HG02610 (cell line): ENCODE measurements at regions not wholly inside any gene's neighbourhood (a gene's known extent, or its start where the extent isn't known, plus 50 kb on each side); places are given as distances from the start of the nearest gene placed in this dataset.

Experiments used
- ATAC-seq: cut with Tn5 transposase; IDR thresholded peaks from one replicate; pipeline ENCODE4 v1.9.1; 2021; ENCODE audit warnings: mild to moderate bottlenecking, moderate library complexity; ENCODE audit not compliant: unreplicated experiment

DNA sequence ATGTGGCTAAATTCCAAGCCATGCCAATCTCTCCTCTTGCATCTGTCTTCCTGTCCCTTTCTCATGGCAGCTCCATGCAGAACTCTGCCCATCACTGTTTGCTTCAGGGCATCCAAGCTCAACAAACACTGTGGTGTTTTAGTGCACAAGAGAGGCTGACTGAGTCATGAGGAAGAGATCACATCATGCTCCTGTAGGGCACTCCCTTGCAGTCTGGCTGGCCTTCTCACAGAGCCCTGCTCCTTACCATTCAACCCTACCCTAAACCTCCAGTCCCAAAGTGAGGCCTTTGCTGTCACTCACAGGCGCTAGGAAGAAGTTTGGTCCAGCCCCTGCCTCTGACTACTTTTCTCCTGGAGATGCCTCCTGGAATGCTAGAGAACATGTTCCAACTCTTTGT is 194.0 kb downstream of the LRATD1 start:
- no peak for ATAC-seq

DNA sequence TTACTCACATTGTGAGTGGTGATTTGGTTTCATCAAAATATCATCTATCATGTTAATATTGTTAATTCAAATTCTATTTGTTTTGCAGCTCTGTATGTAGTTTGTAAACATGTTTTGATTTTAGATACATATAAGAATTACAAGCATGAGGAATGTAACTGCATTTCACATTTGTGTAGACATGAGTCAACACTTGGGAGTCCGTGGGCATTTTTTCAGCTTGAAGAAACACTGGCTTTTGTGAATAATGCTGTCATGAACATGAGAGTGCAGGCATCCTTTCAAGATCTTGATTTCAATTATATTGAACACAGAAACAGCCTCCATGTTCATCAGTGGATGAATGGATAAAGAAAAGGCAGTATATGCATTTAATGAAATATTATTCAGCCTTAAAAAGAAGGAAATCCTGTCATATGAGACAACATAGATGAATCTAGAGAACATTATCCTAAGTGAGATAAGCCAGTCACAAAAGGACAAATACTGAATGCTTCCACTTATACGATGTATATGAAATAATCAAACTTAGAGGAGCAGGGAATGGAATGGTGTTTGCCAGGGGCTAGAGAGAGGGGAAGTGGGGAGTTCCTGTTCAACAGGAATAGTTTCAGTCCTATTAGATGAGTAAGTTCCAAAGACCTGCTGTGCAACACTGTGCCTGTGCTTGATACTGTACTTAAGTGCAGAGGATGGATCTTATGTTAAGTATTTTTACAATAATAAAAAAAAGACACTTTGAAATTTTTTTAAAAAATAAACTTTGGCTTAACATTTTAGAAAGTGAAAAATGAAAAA is 194.9 kb downstream of the LRATD1 start:
- ATAC-seq: no peak

DNA sequence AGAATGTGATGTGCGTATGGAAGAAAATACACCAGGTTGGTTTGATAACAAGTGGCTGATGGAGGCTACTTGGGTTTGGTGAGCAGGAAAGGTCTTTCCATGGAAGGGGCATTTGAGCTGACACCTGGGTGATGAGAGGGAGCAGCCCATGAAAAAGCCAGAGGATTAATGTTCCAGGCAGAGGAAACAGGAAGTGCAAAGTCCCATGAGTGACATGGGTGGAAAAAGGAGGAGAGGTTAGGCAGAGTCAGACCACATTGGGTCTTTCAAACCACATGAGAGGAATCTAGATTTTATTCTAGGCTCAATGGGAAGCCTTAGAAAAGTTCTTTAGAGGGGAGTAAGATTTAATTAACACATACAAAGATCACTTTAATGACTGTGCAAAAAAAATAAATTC is 195.7 kb downstream of the LRATD1 start:
- ATAC-seq: no peak

DNA sequence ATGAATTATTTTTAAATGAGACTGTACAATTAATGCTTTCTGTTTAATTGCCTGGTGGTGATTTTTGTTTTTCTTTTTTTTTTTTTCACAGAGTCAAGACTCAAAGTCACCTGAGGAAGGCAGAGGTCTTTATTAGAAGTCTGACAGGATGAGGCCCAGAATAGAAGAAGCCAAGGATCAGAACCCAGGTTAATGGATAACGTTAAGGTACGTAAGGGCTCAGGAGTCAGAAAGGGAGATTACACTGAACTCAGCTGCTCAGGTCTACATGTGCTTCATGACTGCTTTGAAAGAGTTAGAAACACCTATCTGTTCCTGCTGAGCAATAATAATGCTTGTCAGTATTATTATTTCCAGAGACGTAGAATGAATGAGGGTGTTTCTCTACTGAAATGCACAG is 196.5 kb downstream of the LRATD1 start:
- no peak for ATAC-seq

DNA sequence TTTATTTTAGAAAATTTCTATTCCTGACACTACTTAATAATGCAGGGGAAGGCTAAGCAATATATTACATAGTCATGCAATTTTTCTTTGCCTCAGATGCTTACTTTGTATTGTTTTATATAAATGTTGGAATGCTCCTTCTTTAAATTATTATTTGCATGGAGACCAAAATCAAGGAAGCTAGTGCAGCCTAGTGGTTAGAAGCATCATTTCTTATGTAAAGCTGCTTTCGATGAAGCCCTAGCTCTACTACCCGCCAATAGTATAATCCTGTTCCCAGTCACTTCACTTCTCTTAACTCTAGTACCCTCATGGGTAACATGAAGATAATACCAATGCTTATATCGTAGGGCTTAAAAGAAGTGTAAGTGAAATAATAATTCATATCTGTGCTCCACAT is 198.9 kb downstream of the LRATD1 start:
- no peak for ATAC-seq

DNA sequence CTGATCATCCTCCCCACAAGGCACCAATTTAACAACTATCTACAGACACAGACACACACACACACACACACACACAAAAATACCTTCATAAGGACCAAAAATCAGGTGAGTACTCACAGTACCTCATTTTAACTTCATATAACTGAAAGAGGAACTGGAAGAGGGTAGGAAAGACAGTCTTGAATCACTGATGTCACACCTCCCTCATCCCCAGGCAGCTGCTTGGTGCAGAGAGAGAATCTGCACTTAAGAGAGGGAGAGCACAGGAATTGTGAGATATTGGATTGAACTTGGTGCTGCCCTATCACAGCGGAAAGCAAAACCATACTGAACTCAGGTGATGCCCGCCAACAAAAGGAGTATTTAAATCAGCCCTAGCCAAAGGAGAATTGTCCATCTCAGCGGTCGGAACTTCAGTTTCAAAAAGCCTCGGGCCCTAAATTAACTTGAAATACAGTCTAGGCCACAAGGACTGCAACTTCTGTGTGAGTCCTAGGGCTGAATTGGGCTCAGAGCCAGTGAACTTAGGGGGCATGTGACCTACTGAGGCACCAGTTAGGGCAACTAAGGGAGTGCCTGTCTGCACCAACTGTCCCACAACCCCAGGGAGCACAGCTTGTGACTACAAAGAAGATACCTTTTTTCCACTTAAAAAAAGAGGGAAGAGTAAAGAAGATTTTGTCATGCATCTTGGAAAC is 211.1 kb downstream of the LRATD1 start:
- ATAC-seq: no peak

DNA sequence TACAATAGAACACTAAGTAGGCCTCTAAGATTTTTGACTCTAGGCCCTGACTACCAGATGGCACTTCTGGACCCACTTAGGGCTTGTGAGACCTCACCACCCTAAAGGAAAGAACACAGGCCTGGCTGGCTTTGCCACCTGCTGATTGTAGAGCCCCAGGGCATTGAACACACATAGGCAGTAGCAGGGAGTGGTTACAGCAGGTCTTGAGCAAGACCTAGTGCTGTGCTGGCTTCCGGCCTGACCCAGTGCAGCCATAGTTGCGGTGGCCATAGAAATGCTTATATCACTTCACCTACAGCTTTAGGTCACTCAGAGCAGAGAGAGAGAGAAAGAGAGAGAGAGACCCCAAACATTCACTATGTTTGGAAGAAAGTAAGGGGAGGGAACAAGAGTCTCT is 223.2 kb downstream of the LRATD1 start:
- no peak for ATAC-seq

DNA sequence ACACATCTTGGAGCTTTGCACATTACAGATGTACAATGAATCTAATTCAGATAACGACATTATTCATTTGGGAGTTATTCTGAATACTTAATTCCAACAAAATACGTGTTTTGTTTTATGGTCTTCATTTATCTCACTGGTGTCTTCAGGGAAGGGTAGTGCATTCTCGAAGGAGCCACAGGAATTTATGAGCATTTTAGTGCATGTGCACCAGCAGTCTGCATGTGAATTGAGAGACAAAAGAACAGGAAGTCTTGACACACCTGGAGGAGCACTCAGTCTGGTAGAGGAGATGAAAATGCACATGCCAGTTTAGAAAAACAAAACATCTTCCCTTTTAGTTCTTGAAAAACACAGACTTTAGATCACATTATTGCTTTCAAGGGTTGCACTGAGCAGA is 228.7 kb downstream of the LRATD1 start:
- no peak for ATAC-seq

DNA sequence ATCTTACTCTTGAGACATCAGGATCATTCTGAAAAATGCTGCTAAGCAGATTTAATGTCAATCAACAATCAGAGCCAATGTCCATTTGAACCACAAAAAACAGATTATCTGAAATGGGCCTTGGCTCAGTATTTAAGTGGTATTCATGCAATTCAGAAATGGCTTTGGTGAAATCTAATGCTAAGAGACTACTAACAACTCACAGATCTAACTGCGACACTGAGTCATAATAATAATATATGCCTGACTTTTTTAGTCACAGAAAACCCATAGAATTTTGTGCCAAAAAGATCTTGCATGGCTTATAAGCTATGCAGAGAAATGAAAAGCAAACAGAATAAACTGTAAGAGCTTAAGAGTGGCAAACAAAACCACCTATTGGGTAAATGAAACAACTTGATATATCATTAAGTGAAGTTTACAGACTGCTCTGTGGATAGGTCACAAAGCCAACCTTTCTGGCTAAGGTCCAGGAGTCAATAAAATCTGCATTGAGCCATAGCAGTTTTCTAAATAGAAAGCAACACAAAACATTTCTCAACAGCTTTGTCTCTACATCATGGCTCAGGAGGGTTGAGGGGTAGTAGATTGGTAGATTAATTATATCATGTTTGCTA is 234.3 kb downstream of the LRATD1 start:
- ATAC-seq: no peak

DNA sequence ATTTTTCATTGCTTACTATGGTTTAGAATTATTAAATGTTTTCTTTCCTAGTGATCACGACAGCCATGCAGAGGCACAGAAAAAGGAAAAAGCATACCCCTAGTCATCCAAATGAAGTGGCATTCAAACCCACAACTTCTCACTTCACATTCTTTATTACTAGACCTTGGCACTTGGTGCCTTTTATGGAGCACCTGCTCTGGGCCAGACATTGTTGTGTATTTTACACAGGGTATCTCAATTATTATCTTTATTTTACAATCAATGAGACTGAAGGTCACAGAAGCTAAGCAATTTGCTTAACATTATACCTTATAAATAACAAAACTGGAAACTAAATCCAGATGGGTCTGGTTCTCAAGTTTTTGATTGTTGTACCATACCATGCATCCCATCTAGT is 235.3 kb downstream of the LRATD1 start:
- no peak for ATAC-seq

DNA sequence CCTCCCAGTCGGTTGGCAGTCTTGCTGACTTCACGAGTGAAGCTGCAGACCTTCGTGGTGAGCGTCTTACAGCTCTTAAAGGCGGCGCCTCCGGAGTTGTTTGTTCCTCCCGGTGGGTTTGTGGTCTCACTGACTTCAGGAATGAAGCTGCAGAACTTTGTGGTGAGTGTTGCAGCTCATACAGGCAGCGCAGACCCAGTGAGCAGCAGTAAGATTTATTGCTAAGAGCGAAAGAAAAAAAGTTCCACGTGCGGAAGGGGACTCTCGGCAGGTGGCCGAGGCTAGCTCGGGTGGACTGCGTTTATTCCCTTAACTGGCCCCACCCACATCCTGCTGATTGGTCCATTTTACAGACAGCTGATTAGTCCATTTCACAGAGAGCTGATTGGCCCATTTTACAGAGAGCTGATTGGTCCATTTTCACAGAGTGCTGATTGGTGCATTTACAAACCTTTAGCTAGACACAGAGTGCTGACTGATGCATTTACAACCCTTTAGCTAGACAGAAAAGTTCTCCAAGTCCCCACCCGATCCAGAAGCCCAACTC is 240.3 kb downstream of the LRATD1 start:
- no peak for ATAC-seq

DNA sequence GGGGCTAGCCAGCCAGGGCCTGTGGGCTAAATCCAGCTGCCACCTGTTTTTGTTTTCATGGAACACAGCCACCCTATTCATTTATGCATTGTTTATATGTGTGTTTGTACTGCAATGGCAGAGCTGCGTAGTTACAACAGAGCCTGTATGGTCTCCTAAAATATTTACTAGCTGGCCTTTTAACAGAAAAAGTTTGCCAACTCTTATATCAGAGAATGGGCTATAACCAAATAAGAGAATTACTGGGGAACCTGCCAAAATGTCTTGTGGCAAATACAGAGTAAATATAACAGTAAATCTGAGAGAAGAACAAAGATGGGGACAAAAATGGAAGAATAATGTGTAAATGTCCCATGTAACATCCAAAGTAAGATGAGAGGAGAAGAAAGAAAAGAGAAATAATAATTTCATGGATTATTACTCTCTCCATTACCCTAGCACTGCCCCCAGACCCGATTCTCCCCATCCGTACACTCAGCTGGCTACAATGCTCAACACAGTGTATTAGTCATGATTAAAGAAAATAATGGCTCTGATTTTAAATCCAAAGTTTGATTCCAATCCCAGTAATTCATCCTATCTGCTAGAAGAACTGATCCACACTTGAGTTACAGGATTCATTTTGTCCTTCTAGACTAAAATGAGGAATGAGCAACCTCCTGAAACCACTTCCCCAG is 249.3 kb downstream of the LRATD1 start:
- no peak for ATAC-seq

DNA sequence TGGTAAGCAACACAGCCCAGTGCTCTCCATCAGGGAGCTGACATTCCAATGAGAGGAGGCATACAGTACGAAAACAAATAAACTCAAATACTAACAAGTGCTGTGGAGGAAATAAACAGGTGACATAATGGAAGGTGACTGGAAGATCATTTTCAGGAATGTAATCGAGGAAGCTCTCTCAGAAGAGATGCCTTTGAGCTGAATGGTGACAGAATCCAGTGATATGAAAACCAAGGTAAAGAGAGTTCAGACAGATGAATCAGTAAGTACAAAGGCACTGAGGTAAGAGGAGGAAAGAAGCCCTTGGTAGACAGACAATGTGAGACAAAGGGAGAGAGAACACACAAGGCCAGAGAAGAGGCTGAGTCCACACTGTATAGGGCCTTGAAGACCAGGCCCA is 252.1 kb downstream of the LRATD1 start:
- ATAC-seq: no peak

DNA sequence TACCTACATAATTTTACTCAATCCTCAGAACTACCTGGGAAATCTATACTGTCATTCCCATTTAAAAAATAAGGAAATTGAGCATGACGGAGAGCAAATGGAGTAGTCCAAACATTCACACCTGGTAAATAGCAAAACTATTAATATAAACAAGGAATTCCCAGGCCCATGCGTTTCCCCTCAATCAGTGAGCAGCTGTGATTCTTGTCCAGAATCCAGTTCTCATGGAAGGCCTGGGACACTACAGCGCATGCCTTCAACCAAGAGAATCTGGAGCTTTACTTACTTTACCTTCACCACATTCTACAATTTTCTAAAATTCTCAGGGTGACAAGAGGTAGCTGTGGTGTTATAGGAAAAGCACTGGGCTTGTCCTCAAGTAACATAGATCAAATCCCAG is 259.0 kb downstream of the LRATD1 start:
- ATAC-seq: no peak

DNA sequence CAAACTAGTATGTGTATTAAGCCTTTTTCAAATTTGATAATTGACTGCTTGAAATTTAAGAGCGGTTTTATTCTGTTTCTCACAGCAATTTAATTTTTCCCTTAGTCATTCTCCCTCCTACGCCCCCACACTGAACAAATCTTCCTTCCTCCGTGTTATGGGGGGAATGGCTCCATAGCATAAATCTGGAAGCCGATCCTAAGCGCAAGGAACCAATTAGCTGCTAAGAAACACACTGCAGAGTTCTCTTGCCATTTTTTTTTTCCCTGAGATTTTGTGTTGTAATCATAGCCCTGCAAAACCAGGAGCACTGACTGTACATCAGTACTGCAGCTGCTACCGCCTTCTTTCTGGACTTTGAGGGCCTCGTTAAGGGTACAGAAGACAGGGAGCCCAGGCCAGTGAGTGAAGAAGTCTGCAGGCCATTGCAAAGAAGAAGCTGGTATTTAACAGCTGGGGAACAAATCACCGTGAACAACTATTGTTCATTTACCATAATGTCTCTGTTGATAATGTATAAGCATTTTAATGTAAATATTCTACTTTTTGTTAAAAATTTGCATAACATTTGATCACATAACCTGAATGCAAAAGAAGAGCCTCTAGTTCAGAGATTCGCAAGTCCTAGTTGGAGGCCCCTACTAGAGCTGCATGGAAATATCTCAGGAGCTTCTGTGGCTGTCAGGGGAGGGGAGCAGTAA is 264.0 kb downstream of the LRATD1 start:
- no peak for ATAC-seq

DNA sequence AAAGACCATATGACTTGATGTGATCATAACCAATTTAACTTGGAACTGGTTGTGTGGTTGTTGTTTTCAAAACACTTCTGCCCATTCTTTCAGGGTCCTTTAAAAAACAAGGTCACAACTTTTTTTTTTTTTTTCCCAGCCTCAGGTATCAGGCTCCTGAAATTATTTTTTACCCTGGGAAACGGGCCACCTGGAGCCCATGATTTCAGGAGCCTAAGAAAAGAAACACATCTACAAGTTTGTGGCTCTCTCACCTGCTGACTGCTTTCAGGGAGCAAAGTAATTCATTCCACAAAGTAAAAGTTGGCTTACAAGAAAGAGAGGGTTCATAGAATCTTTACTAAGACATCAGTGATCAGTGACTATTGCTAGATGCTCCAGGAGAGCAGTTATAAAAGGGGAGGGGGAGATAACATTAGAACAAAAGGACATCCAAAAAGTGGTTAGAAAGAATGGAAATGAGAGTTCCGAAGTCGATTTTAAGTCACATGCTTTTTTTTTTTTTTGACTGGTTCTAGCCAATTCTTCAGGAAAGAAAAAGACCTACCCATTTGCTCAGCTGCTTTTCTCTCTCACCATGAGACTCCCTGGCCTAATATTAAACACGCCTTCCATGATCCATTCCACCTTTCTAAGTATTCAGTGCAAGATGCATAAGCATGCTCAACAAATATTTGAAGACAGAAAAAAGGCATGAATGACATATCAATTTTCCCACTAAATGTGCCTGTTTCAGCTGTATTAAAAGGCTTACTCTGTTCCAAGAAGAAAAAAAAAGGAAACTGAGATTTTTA is 267.3 kb downstream of the LRATD1 start:
- ATAC-seq: no peak

DNA sequence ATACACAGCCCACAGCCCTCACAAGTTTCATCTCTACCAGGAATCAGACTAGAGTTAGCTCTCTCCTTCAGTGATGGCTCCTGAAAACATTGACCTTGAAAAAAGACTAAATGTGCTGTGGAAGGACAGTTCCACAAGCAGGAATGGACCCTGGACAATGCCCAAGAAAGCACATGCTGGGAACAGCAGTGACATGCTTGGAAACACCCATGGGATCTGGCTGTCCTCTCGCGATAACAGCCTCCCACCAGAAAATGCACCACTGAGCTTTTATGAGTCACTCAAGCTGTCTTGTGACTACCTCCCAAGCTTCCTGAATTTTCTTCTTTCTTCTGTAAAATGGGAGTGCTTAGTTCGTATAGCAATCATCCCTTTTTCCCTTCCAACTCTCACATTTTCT is 269.2 kb downstream of the LRATD1 start:
- no peak for ATAC-seq

DNA sequence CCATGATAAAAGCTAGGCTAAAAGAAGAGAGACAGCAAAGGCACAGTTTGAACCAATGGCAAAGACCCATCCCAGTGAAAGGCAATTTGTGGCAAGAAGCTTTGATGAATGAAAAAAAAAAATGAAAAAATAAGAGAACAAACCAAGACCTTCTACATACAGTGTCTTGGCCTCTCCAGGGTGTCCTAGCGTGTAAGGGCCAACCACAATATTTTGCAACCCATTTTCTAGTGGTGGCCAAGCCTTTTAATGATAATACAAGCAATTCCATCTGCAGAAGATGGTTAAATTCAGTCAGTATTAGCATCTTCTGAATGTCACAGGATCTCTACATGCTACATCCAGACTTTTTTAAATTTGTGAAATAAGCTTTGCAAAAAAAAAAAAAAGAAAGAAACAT is 270.4 kb downstream of the LRATD1 start:
- ATAC-seq: no peak

DNA sequence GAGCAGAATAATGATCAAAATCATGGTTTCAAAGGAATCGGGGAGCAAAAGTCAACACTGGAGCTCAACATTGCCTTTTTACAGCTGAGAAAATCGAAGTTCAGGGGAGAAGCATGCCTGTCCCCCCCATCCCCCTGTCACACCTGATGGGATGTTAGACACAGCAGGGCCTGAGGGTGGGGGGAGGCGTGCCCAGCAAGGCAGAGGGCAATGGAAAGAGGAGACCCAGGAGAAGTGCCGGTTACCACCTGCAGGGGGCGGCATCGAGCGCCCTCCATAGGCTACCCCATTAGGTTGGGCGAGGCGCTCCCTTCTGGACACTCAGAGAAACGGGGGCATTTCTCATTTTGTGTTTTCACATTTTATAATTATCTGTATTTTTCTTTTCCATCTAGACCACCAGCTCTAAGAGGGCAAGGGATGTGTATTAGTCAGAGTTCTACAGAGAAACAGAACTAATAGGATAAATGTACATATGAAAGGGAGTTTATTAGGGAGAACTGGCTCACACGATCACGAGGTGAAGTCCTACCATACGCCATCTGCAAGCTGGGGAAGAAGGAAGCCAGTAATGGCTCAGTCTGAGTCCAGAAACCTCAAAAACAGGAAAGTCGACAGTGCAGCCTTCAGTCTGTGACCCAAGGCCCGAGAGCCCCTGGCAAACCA is 271.3 kb downstream of the LRATD1 start:
- ATAC-seq: peak; percentile 97
